NCI-H1105 (cell line): ENCODE measurements at regions not wholly inside any gene's neighbourhood (a gene's known extent, or its start where the extent isn't known, plus 50 kb on each side); places are given as distances from the start of the nearest gene placed in this dataset.
"Not testable (repeated sequence)": the region's sequence is repeated elsewhere in the genome, so short reads cannot be mapped to it uniquely, and the experiment has no call there.

Experiments used
- DNase-seq: peaks from one replicate; lab custom pipeline; 2025; lab: John Stamatoyannopoulos, UW

DNA sequence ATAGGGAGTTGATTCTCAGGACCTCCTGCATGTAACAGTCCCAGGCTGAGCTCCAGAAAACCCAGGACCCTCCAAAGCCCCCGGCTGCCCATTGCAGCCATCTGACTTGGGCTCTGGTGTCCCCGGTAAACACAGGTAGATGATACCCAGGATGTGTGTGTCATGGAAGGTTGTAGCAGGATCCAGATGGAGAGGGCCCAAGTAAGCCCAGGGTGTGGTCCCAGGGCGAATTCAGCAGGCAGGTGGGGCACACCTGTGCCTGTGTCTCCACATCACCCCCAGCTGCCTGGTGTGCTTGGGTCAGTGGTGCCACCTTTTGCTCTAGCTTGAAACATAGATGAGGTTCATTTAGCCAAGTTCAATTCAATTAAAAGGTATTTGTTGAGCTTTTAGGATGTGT is 524.1 kb downstream of the GLRX3 start:
- no peak for DNase-seq

DNA sequence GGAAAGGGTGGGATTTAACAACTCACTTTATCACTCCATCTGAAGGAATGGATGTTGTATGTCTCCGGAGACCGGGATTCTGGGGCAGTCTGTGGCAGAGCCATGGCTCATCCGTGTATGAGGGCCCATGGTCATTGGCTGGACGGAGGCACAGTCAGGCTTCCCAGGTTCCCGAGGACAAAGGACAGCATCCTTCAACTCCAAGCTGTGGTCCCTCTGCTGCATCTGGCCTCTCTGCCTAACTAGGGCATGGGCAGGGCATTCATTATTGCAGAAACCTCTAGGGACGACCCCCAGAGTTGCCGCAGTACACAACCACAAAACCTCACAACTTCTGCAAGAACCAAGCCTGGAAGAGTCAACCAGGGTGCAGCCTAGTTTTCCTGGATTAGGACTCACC is 525.2 kb downstream of the GLRX3 start:
- no peak for DNase-seq

DNA sequence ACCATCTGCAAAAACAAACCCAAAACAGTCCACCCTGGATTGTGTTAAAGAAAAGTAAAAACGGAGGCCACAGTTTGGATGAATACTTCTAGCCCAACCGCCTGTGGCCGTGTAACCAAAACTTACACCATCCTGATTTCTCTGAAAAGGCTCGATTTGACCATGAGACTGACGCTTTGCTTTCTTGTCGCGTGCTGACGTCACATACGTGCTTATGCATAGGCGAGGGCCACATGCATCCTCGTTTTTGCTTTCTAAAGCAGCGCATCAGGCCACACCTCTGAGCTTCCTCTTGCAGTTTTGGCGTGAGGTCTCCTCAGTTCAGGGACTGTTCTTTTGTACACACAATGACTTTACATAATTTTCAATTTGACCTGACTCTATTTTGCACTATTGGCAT is 526.6 kb downstream of the GLRX3 start:
- no peak for DNase-seq

DNA sequence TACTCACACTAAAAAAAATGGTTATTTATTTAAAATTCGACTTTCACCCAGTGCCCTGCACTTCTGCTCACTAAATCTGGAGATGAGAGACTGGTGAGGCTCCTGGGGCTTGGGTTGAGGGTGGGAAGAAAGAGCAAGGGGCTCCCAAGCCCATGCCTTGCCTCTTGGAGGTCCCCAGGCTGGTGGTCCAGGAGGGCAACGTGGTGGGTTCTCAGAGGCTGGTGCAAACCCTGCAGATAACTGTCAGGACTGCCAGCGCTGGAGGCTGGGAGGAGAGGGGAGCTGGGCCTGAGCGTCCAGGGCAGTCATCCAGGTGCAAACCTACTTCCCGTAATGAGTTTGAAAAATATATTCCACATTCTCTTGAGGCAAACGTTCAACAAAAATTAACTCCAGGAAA is 528.3 kb downstream of the GLRX3 start:
- DNase-seq: no peak

DNA sequence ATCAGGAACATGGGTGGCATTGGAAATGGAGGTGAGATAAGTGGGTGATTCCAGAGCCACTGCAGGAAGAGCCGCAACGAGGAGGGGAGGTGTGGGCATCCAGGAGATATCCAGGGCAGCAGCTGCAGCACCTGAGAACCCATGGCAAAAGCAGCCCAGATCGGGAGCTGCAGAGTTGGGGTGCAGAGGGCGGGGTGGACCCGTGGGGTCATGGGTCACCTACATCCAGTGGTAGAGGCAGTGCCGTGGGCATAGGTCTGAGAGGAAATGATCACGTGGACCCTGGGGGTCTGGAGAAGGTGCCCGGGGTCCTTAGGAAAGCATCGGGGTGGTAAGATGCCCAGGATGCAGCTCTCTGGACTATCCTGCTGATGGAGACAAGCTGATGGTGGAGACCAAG is 530.0 kb downstream of the GLRX3 start:
- no peak for DNase-seq

DNA sequence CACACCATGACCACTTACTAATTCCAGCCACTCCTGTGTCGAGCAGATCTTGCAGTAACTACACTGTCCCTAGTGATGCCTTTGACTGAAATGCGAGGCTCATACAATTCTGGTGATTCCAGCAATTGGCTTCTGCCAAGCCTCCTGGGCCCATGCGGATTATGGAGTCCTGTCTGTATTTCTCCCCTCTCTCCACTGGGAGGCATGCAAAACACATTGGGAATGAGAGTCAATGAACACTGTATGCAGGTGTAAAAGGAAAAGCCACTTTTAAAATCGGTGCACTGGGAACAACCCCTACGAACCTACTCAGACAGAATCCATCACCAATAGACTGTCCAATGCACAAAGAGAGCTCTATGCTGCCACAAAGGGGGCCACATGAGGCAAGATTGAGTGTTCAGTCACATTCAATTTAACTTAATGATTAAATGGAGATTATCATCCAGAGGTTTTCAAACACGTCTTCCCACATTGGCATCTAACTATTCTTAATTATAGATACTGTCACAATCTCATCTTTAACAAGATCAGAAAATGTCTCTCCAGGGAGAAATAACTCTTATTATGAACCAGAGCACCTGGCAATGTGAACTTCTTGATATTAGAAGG is 550.6 kb downstream of the GLRX3 start:
- no peak for DNase-seq

DNA sequence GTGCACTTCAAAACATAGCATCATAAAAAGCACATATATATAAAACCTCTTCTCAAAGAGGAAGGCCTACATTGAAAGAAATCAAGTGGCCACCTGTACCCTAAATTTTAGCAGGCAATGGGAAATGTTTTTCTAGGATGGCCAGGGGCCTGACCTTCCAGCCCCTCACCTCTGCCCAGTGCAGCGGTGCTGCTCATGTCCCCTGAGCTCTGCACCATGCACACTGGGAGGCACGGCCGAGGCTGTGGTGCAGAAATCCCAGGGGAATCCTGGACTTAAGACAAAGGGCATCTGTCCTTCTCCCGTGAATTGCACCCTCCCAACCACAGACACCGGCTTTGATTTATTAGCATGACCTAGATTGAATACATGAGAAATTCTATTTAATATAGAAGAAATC is 551.4 kb downstream of the GLRX3 start:
- DNase-seq: no peak

DNA sequence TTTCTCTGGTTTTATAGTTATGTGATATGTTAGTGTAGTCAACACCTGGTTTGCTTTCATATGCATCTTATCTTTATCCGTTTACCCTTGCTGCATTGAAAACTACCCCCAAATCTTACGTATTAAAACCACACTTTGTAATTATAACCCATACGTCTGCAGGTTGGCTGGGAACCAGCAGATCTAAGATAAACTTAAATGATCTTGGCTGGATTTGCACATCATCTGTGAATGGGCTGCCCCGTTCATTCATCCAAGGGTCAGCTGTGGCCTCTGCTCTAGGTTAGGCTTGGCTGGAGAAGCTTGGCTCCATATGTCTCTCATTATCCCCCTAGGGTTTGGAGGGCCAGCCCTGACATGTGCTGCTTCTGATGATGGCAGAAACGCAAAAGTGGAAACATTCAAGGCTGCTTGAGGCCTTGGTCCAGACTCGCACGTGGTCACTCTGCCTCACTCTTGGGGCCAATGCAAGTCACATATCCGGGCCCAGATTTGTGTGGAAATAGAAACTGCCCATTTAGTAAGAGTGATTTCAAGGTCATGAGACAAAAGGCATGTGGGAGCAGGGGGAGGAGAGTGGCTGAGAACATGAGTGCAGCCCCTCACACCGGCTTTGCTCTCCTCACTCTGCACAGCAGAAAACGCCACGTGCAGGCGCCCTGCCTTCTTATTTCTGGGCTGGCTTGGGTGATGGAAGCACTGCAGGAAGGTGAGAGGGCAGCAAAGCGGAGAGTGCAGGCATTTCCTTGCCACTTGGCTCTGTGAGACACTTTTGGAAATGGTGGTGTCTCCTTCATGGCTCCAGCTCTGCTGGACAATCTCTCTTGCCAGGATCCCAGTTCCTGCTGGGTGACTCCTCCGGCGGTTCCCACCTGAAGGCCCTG is 553.8 kb downstream of the GLRX3 start:
- DNase-seq: no peak

DNA sequence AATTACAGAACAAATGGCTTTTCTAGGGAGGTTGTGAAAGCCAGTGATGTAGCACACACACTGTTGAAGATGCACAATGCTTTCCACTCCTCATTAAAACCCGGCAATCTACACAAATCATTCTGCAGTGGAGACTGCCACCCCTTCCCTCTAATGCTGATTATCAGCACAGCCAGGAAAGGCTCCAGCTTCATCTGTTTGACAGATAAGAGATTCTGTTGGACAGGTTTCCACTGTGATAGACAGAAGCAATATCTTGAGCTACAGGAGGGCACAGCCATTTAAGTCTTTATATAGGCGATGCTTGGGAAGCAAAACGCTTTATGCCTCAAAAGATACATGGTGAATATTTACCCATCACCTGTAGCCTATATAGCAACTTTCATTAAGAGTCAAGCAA is 555.6 kb downstream of the GLRX3 start:
- no peak for DNase-seq

DNA sequence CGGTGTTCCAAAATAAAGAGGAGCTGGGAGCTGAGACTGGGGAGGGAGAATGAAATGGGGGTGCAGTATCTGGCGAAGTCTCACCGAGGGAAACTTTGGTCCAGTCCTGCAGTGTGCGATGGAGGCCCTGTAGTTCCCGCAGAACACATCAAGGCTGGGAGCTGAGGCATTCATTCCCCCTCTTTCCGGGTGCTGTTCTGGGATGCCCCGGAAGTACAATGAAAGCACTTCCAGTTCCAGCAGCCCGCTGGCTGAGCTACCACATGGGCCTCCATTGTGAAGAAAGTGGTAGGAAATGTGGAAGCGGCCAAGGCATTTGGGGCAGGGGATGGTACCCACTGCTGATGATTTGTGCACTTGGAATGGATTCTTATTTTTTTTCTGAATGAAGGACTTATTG is 560.7 kb downstream of the GLRX3 start:
- DNase-seq: no peak

DNA sequence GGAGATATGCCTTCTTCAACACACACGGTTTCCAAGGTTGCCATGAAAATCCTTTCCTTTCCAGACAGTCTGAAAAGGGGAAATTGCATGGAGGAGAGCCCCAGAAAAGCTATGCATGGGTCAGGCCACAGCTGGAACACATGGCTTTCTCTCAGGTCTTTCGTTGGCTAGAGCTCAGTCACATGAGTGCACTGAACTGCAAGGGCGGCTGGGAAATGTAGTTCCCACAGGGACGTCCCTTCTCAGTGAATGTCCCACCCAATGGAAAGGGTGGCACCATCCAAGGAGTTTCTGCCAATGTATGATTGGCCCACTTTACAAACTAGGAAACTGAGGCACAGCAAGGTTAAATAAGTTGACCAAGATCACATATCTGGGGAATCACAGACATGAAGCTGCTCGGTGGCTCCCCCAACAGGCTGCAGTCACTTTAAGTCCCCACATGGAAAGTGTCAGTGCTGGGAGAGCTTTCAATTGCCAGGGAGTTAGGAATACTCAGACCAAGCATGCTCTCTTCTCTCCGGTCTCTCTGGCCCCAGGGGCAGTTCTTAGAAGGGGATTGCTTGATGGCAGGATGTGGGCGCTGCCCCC is 571.3 kb downstream of the GLRX3 start:
- no peak for DNase-seq

DNA sequence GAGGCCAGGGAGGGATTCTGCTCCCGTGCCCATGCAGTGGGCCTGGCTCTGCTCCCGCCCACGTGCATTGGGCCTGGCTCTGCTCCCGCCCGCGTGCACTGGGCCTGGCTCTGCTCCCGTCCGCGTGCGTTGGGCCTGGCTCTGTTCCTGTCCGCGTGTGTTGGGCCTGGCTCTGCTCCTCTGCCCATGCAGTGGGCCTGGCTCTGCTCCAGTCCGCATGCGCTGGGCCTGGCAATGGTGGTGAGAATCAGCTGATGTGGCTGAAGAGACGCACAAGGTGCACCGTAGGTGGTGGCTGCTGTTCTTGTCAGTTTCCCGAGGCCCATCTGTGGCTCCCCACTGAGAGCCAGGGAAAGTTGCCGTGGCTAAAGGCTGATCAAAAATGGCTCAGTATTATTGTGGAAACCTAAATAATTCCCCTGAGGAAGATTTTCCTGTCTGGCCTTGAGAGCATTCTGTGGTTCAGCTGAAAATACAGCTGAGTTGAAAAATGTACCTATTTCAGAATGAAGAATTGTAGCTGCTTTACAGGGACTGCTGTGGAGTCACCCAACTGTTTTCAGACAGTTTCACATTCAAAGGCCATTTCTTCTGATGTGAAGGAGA is 572.4 kb downstream of the GLRX3 start:
- no peak for DNase-seq

DNA sequence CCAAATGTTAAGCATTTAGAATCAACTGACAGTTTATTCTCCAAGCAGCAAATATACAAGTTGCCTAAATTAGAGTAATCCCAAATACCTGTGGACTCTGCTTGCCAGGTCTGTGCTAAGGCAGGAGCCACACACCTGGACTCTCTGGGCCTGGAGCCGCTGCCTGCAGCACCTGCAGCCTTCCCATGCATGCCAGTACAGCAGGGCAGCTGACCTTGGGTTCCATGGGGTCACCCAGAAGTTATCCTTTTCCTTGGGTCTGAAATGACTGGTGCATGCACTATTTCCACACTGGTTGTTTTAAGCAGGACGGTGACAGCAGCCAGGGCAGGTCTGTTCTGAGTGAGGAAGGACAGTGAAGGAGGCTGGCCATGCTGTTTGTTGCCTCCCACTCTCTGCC is 573.2 kb downstream of the GLRX3 start:
- DNase-seq: no peak

DNA sequence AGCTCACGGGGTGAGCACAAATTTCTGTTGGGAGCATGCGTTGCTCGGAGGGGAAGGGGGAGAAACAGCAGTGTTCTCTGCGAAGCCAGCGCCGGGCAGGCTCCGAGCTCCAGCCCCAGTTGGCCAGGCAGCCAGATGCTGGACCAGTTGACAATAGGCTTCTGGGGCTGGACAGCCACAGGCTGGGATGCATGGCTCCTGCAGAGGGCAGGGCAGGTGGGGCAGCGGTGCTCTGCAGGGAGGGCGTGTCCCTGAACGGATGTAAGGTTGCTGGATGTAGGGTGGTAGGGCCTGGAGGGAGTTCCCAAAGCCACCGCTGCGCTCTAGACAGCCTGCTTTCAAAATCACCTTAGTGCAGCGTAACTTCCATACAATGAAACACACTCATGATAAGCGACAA is 574.9 kb downstream of the GLRX3 start:
- no peak for DNase-seq

DNA sequence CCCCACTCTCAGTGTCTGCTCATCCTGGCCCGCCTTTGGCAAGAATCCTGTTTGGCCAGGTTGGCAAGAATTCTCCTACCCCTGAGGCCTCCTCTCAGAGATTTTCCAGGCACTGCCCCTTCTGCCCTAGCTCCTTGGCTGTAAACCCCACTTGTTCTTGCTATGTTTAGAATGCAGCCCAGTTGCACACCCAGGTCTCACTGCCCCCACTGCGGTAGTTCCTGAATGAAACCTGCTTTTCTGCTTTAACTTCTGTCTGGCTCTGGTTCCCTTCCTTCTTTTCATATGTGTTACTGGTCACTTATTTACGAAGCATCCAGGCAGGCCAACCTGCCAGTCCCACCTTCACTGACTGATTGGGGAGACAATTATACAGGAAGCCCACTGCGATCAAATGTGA is 576.9 kb downstream of the GLRX3 start:
- no peak for DNase-seq

DNA sequence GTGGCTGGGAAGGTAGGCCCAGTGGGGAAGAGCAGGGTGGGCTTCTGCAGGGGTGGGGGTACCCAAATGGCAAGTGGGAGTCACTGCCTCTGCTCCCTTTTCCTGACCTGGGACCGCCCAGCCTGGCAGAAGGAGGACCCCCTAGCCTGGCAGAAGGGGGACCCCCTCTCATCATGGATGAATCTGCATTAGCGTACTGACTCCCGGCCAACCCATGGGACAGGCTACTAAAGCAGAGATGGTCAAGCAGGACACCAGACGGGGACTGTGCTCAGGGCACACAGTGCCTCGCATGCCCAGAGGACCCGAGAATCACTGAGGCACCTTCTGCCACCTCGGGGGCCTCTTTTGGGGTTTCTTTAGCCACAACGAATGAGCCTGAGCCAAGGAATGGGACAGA is 577.5 kb downstream of the GLRX3 start:
- no peak for DNase-seq

DNA sequence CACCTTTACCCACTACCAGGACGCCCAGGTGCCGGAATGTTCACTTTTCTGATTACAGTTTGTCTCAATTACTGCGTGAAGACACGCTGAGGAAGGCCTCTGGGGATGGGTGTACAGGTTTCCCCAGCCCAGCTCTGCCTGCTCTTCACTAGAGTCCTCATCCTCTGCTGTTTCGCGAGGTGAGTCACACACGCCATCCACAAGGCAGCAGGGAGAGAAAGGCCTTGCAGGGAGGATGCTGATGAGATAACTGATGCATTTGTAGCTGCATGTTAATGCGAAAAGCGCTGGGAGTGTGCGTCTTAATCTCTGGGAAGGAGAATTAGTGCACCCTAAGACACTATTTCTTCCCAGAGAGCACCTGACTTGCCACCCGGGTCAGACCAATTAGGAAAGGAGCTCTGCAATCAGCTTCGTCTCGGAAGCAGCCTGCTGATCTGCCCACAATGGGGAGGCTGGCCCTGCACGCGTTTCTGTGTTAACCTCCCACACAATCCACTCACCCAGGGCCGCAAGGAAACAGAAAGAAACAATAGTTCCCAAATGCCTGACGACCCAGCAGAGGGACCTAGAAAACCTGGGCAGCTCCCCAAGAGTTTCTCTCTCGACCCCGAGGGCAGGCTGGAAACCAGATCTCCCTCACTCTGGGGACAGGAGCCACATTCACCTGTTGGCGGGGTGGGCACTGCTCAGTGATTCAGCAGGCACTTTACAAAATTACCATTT is 578.7 kb downstream of the GLRX3 start:
- DNase-seq: no peak

DNA sequence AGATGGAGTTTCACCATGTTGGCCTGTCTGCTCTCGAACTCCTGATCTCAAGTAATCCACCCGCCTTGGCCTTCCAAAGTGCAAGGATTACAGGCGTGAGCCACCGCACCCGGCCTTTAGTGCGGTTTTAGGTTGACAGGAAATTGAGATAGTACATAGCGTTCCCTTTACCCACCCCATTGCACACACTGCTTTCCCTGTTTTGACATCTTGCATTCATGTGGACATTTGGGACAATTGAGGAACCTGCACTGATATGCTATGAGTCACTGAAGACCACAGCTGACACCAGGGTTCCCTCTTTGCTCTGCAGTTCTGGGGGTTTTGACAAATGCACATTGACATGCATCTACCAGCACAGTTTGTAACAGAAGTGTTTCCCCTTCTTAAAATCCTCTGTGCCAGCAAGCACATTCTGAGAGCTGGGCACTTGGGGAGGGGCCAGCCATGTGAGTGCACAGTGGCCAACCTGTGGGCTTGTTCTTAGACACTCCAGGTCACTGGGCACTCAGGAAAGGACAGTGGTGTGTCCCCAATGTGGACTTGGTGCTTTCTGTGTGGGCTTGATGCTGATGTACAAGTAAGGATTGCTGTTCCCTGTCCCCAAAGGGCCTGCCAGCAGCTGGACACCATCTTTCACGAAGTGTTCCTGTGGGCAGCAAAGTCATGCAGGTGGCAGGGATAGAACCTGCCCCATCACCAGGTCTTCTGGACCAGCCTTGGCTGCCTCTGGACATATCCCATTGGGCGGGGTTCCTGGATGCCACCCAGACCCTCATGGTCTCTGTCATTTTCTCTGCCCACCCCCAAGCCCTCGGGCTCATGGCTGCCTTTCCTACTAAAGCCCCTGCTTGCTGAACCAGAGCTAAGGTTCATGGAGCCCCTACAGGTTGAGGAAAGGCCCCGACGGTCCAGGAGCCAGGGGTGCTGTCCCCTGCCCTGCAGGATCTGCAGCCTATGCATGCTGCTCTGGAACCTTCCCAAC is 579.8 kb downstream of the GLRX3 start:
- DNase-seq: no peak

DNA sequence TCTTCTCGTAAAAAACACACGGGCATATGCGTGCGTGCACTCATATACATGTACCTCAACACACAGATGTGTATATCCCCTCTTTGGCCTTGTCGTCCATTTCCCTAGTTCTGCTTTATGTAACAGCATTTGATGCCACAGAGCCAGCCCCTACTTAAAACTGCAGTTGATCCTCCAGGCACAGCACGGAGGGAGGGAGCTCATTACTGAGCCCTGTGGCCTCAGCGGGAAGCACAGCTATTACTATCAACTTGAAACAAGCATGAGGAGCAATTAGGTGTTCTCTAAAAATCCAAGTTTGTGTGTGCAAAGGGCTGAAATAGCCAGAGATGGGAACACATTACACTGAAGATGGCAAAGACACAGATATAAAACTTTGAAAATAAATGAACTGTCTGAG is 580.9 kb downstream of the GLRX3 start:
- no peak for DNase-seq

DNA sequence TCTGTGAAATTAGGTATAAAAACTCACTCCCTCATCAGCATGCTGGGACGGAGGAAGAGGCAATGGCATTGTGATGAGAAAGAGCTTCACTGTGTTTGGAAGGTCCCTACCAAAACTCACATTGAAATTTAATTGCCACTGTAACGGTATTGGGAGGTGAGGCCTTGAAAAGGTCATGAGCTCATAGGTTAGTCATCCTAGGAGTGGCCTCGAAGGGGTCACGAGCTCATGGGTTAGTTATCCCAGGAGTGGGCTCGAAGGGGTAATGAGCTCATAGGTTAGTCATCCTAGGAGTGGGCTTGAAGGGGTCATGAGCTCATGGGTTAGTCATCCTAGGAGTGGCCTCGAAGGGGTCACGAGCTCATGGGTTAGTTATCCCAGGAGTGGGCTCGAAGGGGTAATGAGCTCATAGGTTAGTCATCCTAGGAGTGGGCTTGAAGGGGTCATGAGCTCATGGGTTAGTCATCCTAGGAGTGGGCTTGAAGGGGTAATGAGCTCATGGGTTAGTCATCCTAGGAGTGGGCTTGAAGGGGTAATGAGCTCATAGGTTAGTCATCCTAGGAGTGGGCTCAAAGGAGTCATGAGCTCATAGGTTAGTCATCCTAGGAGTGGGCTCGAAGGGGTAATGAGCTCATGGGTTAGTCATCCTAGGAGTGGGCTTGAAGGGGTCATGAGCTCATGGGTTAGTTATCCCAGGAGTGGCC is 582.7 kb downstream of the GLRX3 start:
- not testable (repeated sequence) for DNase-seq

DNA sequence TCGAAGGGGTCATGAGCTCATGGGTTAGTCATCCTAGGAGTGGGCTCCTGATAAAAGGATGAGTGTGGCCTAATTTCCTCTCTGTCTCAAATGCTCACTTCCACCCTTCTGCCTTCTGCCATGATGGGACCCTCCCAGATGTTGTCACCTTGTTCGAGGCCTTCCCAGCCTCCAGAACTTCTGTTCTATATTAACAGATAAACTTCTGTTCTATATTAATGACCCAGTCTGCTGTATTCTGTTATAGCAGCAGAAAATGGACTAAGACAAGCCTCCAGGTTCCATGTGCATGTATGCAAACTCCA is 583.2 kb downstream of the GLRX3 start:
- no peak for DNase-seq
